Inflammatory macrophage treated with lipopolysaccharide for 4 hours (primary cell): ENCODE measurements at regions not wholly inside any gene's neighbourhood (a gene's known extent, or its start where the extent isn't known, plus 50 kb on each side); places are given as distances from the start of the nearest gene placed in this dataset.
"Not testable (repeated sequence)": the region's sequence is repeated elsewhere in the genome, so short reads cannot be mapped to it uniquely, and the experiment has no call there.

Experiments used
- DNase-seq: peaks from one replicate; pipeline ENCODE4 v3.0.0-alpha.2; 2020

GRCh38 chr20:1810572-1810925, 84.7 kb upstream of the SIRPA start:
- DNase-seq = no peak

- DNase-seq = no peak
Measured at GRCh38 chr20:1809611-1810510, 85.3 kb upstream of the SIRPA start.

GRCh38 chr20:1809131-1809572, 86.1 kb upstream of the SIRPA start:
- DNase-seq = peak; percentile 52

- no peak for DNase-seq
Measured at GRCh38 chr20:1808101-1808500, 87.1 kb upstream of the SIRPA start.

GRCh38 chr20:1807394-1807793, 87.8 kb upstream of the SIRPA start:
- no peak for DNase-seq

GRCh38 chr20:1806456-1806855, 88.8 kb upstream of the SIRPA start:
- DNase-seq = no peak

- DNase-seq = no peak
Measured at GRCh38 chr20:1805816-1806215, 89.4 kb upstream of the SIRPA start.

GRCh38 chr20:1805161-1805581, 90.0 kb upstream of the SIRPA start:
- DNase-seq = no peak

- DNase-seq = no peak
Measured at GRCh38 chr20:1804554-1804956, 90.7 kb upstream of the SIRPA start.

GRCh38 chr20:1803932-1804501, 91.2 kb upstream of the SIRPA start:
- DNase-seq = peak; percentile 29

- peak; percentile 85 for DNase-seq
Measured at GRCh38 chr20:1803061-1803931, 91.9 kb upstream of the SIRPA start.

GRCh38 chr20:1802385-1803060, 92.7 kb upstream of the SIRPA start:
- peak; percentile 73 for DNase-seq

- no peak for DNase-seq
Measured at GRCh38 chr20:1801929-1802306, 93.3 kb upstream of the SIRPA start.

GRCh38 chr20:1801225-1801928, 93.8 kb upstream of the SIRPA start:
- DNase-seq = peak; percentile 57

- DNase-seq = peak; percentile 57
Measured at GRCh38 chr20:1800777-1801176, 94.4 kb upstream of the SIRPA start.

- DNase-seq = no peak
Measured at GRCh38 chr20:1800180-1800579, 95.0 kb upstream of the SIRPA start.

GRCh38 chr20:1799746-1800145, 95.5 kb upstream of the SIRPA start:
- not testable (repeated sequence) for DNase-seq

GRCh38 chr20:1798982-1799381, 96.2 kb upstream of the SIRPA start:
- no peak for DNase-seq

- no peak for DNase-seq
Measured at GRCh38 chr20:1793821-1794220, 101.4 kb upstream of the SIRPA start.

- no peak for DNase-seq
Measured at GRCh38 chr20:1792274-1792673, 102.9 kb upstream of the SIRPA start.

GRCh38 chr20:1790386-1790785, 104.8 kb upstream of the SIRPA start:
- no peak for DNase-seq

GRCh38 chr20:1788044-1788443, 107.2 kb upstream of the SIRPA start:
- DNase-seq = peak; percentile 28
